Naive B cell (primary cell): ENCODE measurements at regions not wholly inside any gene's neighbourhood (a gene's known extent, or its start where the extent isn't known, plus 50 kb on each side); places are given as distances from the start of the nearest gene placed in this dataset.

Experiments used
- ATAC-seq, 2 donors: fragments of 150-1000 bp; cut with Tn5 transposase; 2 replicates each; pipeline ENCODE4 v1.10.0; 2021; ENCODE audit warnings: low read depth in 2 of 2, mild to moderate bottlenecking in 2 of 2, moderate library complexity in 2 of 2
- DNase-seq: peaks from one replicate; pipeline ENCODE4 v3.0.0; 2022
- H3K27ac Mint-ChIP-seq, 6 donors: one replicate each; pipeline ENCODE4 v1.8.0; 2020 to 2022; ENCODE audit warnings: mild to moderate bottlenecking in 6 of 6, mixed read lengths in 6 of 6, moderate library complexity in 5 of 6, inconsistent platforms in 2 of 6
- H3K27me3 Mint-ChIP-seq, 3 donors: one replicate each; pipeline ENCODE4 v1.8.0; 2021 to 2022; ENCODE audit warnings: mixed read lengths in 3 of 3, mild to moderate bottlenecking in 1 of 3
- H3K36me3 Mint-ChIP-seq, 2 donors: one replicate each; pipeline ENCODE4 v1.8.0; 2020 to 2022; ENCODE audit warnings: mixed read lengths in 2 of 2, inconsistent platforms in 1 of 2, mild to moderate bottlenecking in 1 of 2
- H3K4me1 Mint-ChIP-seq, 3 donors: one replicate each; pipeline ENCODE4 v1.8.0; 2020 to 2022; ENCODE audit warnings: mixed read lengths in 3 of 3, inconsistent platforms in 1 of 3, mild to moderate bottlenecking in 1 of 3, moderate library complexity in 1 of 3
- H3K4me3 Mint-ChIP-seq, 8 donors: one replicate each; pipeline ENCODE4 v1.8.0; 2020 to 2022; ENCODE audit warnings: mild to moderate bottlenecking in 8 of 8, mixed read lengths in 8 of 8, moderate library complexity in 8 of 8, inconsistent platforms in 2 of 8
- H3K9me3 Mint-ChIP-seq, 7 donors: one replicate each; pipeline ENCODE4 v1.8.0; 2020 to 2022; ENCODE audit warnings: mixed read lengths in 7 of 7, mild to moderate bottlenecking in 5 of 7, inconsistent platforms in 2 of 7, moderate library complexity in 1 of 7

DNA sequence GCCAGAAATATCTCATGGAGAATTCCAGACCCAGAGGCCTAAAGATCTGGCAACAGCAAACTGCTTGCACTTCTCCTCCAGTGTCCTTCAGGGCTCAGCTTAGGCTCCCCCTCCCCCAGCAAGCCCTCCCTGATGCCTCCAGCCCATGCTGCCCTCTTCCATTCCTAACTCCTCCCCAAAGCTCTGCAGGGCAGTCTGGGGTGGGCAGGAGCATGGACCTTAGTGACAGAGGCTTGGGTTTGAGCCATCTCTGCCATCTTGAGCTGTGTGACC is 436.8 kb downstream of the PTPRU start:
- Mint-ChIP-seq H3K27me3 (peaks cover 3 to 31% (median 8%) of the 10 kb centered on the region in 3 donors), H3K27ac (no peak overlapping the region), H3K4me3 (no peak overlapping the region), H3K4me1 (no peaks in the 10 kb centered on the region), H3K36me3 (no peaks in the 10 kb centered on the region), H3K9me3 (peaks cover 0 to 3% (median 0%) of the 10 kb centered on the region in 7 donors)
- no peak for ATAC-seq
- no peak for DNase-seq

DNA sequence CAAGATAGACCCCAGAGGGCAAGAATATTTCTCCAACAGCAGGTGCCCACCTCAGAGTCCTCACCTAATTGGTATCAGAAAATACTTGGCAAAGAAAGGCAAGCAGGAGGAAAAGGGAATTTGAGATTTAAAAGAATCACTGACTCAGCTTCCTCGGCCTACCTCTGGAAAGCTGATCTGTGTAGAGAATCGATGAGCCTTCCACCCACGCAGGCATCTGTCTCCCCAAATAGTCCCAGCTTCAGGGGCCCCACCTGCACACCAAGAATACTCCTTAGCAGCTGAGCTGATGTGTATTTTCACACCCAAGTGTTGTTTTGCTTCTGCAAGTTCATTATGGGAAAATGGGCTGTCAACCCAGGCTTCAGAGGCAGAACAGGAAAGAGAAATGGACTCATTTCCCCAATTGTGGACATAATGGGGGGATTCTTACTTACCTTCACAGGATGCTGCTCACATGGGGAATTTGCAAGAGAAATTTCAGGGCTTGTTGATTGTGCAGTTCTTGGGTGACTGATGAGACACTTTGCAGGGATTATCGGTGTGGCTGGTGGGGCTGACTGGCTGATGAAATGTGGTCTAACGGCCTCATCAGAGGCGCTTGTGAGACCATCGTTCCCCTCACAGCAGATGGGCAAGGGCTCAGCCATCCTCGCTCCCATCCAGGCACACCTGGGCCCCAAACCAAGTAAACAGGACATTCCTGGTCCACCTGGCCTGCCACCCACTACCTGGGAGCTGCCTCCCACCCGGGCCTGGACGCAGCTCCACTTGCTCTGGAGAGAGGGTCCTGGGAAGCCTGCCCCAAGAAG is 436.3 kb downstream of the PTPRU start:
- no peak overlapping the region for H3K4me3 Mint-ChIP-seq
- no peaks in the 10 kb centered on the region for H3K36me3 Mint-ChIP-seq
- ATAC-seq = no peak
- no peak overlapping the region for H3K27ac Mint-ChIP-seq
- H3K4me1 Mint-ChIP-seq = no peaks in the 10 kb centered on the region
- H3K9me3 Mint-ChIP-seq = peaks cover 0 to 3% (median 0%) of the 10 kb centered on the region in 7 donors
- H3K27me3 Mint-ChIP-seq = peaks cover 4 to 31% (median 10%) of the 10 kb centered on the region in 3 donors
- DNase-seq = no peak

DNA sequence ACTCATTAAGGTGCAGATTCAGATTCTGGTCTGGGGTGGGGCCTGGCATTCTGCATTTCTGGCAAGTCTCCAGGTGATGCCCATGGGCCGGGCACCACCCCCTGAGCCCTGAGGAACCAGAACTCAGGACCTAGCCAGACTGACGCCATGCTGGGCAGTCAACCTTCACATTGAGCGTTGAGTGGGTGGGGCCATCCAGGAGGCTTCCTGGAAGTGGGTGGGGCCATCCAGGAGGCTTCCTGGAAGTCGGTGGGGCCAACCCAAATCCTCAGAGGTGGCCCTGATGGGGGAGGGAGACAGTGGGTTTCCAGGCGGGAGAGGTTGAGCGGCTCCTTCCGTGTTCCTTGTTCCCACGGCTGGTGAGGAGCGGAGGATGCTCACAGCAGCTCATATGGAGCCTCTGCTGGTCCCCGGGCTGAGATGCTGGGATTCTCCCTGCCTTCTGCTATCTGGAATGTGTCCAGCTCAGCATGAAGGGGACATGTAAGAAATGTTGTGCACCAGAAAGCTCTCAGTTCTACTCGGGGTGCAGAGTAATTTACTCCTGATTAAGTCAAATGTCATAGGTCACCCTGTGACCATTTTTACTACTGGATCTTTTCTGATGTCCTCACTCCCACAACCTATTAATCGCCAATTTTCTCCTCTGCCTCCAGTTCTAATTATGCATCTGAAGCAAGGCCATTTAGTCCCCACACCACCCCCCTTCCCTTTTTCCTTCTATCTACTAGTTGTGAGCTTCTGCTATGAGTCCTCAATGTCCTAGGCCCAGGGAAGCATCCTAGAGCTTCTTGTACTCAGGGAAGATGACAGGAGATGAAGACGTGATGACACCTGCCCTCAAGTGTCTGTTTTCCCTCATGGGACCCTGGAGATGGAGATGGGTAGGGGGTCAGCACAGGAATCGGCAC is 435.4 kb downstream of the PTPRU start:
- Mint-ChIP-seq H3K27me3 (peaks cover 13 to 35% (median 19%) of the 10 kb centered on the region in 3 donors), H3K36me3 (no peaks in the 10 kb centered on the region), H3K4me3 (no peak overlapping the region), H3K9me3 (peaks cover 0 to 3% (median 0%) of the 10 kb centered on the region in 7 donors), H3K27ac (no peak overlapping the region), H3K4me1 (no peaks in the 10 kb centered on the region)
- ATAC-seq (no peak), DNase-seq (no peak)

DNA sequence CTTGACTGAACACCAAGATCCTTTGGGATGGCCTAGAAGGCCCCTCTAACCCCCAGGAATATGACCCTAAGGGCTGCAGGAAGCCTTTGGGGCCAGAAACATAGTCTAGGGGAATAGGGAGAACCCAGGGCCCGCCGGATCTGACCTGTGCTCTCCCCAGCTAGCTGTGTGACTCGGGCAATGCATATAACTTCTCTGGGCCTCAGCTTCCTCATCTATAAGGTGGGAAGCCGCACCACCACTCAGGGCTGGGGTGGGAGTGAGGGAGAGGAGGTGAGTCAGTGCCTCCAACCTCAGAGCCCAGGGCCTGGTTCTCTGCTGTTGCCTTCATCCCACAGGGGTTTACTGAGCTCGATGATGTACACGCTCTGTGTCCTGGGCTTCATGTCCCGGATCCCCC is 434.4 kb downstream of the PTPRU start:
- H3K36me3 Mint-ChIP-seq = no peaks in the 10 kb centered on the region
- H3K4me3 Mint-ChIP-seq = no peak overlapping the region
- peaks cover 13 to 44% (median 28%) of the 10 kb centered on the region in 3 donors for H3K27me3 Mint-ChIP-seq
- no peaks in the 10 kb centered on the region for H3K4me1 Mint-ChIP-seq
- DNase-seq (no peak), ATAC-seq (no peak)
- H3K9me3 Mint-ChIP-seq = peaks cover 0 to 3% (median 0%) of the 10 kb centered on the region in 7 donors
- H3K27ac Mint-ChIP-seq = no peak overlapping the region

DNA sequence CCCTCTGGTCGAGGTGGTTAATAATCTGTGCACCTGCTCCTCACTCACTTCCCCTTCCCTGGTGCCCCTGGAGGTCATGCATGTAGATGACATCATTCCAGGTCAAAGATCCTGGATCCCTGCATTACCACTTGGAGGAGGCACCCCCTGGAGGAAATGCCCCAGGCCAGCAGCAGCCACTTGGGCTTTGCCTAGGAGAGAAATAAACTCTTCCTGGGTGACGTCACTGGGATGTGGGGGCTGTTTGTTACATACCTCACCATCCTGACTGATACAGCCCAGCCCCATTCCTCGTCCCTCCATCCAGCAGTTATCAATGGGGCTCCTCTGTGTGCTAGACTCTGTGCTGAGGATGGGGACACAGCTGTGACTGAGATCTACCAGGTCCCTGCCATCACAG is 433.6 kb downstream of the PTPRU start:
- no peaks in the 10 kb centered on the region for H3K36me3 Mint-ChIP-seq
- no peaks in the 10 kb centered on the region for H3K4me1 Mint-ChIP-seq
- DNase-seq (no peak), ATAC-seq (no peak)
- H3K9me3 Mint-ChIP-seq = peaks cover 0 to 2% (median 0%) of the 10 kb centered on the region in 7 donors
- H3K4me3 Mint-ChIP-seq = no peak overlapping the region
- H3K27me3 Mint-ChIP-seq = peaks cover 20 to 52% (median 37%) of the 10 kb centered on the region in 3 donors
- no peak overlapping the region for H3K27ac Mint-ChIP-seq

DNA sequence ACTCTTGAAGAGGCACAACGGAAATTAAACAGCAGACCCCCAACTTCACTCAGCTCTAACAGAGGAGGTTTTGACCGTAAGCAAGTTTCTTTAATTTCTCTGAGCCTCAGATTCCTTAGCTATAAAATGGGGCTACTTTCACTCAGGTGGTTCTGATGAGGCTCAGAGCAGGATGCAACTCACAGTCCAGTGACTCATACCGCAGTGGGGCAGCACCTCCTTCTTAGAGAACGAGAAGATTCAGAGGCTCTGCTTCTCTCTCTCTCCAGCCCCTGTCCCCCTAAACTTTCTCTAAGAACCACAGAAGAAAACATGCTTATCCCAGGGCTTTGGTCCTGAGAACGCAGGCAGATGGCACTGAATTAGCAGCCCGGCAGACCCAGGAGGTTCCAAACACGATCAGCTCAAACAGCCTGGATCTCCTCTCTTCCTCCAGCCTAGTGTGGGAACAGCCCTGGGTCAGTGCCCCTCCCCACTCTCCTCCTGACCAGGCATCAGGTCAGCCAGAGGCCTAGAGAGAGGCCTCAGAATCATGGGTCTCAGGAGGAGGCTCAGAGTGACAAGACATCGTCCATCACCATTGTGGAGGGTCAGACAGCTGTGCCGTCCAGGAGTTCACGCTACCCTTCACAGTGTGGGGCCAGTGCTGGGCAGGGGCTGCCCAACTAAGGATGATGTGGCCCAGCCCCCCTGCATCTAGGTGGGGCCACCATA is 433.0 kb downstream of the PTPRU start:
- ATAC-seq = no peak
- H3K27ac Mint-ChIP-seq = no peak overlapping the region
- no peak overlapping the region for H3K4me3 Mint-ChIP-seq
- no peak for DNase-seq
- H3K9me3 Mint-ChIP-seq = peaks cover 0 to 2% (median 0%) of the 10 kb centered on the region in 7 donors
- no peaks in the 10 kb centered on the region for H3K36me3 Mint-ChIP-seq
- H3K4me1 Mint-ChIP-seq = no peaks in the 10 kb centered on the region
- H3K27me3 Mint-ChIP-seq = peaks cover 25 to 58% (median 43%) of the 10 kb centered on the region in 3 donors

DNA sequence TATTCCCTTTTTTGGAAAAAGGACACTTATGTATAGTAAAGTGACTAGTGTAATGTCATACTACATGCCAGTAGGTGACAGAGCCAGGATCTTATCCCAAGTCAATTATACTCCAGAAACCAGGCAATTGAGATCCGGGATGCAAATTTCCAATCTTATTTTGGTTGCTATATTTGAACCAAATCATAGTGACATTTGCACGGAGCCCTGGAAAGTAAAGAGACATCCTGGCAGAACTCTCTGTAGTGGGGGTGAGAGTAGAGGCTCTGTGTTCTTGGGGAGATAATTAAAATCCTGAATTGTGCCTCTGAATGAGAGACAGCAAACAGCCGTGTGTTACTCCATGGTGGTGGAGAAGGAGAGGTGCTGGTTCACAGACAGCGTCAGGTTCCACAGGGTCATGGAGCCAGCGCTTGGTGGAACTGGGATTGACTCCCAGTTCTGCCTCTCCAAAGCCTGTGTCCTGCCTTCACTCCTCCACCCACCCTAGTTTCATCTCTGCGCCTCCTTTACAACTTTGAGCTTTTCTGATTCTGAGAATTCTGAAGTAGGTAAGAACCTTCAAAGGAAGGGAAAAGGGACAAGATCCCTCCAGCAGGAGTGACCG is 432.3 kb downstream of the PTPRU start:
- Mint-ChIP-seq H3K27ac (no peak overlapping the region), H3K27me3 (peaks cover 29 to 61% (median 46%) of the 10 kb centered on the region in 3 donors), H3K4me1 (no peaks in the 10 kb centered on the region), H3K36me3 (no peaks in the 10 kb centered on the region), H3K4me3 (no peak overlapping the region), H3K9me3 (peaks cover 0 to 2% (median 0%) of the 10 kb centered on the region in 7 donors)
- ATAC-seq (no peak), DNase-seq (no peak)

DNA sequence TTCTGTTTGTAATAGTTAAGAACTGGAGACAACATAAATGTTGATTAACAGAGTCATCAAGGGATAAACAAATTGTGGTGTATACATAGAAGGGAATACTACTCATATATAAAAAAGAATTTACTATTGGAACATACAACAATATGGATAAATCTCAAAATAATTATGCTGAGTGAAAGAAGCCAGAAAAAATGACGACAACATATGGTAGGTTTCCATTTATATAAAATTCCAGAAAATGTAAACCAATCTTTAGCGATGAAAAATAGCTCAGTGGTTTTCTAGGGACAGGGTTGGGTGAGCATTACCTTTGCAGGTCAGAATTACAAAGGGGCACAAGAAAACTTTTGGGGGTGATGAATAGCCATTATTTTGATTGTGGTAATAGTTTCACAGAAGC is 431.6 kb downstream of the PTPRU start:
- Mint-ChIP-seq H3K27ac (no peak overlapping the region), H3K4me3 (no peak overlapping the region), H3K36me3 (no peaks in the 10 kb centered on the region), H3K4me1 (no peaks in the 10 kb centered on the region), H3K9me3 (peaks cover 0 to 7% (median 4%) of the 10 kb centered on the region in 7 donors), H3K27me3 (peaks cover 29 to 65% (median 46%) of the 10 kb centered on the region in 3 donors)
- ATAC-seq (no peak), DNase-seq (no peak)

DNA sequence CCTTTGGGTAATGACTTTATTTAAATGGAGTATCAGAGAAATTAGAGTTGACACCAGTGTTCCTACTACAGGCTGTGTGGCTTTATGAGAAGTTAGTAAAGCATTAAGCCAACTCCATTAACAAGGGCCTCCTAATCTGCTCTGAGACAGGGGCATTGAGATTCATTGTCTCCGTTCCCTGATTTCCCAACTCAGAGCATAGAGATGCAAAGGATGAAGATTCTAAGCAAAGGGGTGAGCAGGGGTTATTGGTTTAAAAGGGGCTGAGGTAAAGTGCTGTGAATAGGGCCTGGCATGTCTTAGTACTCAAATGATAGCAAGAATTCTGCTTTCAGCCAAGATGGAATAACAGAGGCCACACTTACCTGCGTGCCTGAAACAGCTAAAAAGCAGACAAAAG is 428.4 kb downstream of the PTPRU start:
- Mint-ChIP-seq H3K36me3 (peaks cover 0 to 8% of the 10 kb centered on the region in 2 donors), H3K4me3 (no peak overlapping the region), H3K27me3 (peaks cover 29 to 71% (median 55%) of the 10 kb centered on the region in 3 donors), H3K4me1 (no peaks in the 10 kb centered on the region), H3K9me3 (peaks cover 4 to 36% (median 21%) of the 10 kb centered on the region in 7 donors), H3K27ac (peak overlapping the region in 1 of 6 donors; percentile 17)
- ATAC-seq (no peak), DNase-seq (no peak)

DNA sequence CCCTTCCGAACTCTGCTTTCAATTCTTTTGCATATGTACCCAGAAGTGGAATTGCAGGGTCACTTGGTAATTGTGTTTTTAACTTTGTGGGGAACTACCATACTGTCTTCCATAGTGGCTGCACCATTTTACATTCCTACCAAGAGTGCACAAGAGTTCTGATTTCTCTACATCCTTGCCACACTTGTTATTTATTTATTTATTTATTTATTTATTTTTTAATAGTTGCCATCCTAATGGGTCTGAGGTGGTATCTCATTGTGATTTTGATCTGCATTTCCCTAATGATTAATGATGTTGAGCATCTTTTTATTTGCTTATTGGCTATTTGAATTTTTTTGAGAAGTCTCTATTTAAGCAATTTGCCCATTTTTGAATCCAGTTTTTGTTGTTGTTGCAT is 422.4 kb downstream of the PTPRU start:
- Mint-ChIP-seq H3K9me3 (peaks cover 5 to 60% (median 30%) of the 10 kb centered on the region in 7 donors), H3K4me3 (no peak overlapping the region), H3K36me3 (peaks cover 0 to 8% of the 10 kb centered on the region in 2 donors), H3K4me1 (no peaks in the 10 kb centered on the region), H3K27me3 (peaks cover 8 to 35% (median 29%) of the 10 kb centered on the region in 3 donors), H3K27ac (no peak overlapping the region)
- no peak for DNase-seq
- ATAC-seq = no peak

DNA sequence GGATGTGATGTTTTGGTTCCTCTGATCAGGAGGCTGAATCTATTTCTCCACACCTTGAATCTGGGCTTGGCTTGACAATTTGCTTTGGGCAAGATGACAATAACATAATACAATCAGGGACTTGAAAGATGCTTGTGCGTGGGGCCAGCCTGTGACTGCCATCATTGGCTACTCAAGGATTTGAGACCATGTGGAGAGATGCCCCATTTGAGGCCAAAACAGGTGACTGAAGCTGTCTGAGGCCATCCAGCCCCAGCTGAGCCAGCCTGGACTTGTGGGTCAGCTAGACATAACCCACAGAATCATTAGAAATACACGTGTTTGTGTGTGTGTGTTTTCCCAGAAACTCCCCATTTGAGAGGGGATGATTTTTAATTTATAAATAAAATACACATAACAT is 421.5 kb downstream of the PTPRU start:
- ATAC-seq (no peak), DNase-seq (no peak)
- peaks cover 5 to 52% (median 25%) of the 10 kb centered on the region in 7 donors for H3K9me3 Mint-ChIP-seq
- no peak overlapping the region for H3K4me3 Mint-ChIP-seq
- no peak overlapping the region for H3K27ac Mint-ChIP-seq
- peaks cover 8 to 35% (median 33%) of the 10 kb centered on the region in 3 donors for H3K27me3 Mint-ChIP-seq
- H3K4me1 Mint-ChIP-seq = no peaks in the 10 kb centered on the region
- peaks cover 0 to 8% of the 10 kb centered on the region in 2 donors for H3K36me3 Mint-ChIP-seq

DNA sequence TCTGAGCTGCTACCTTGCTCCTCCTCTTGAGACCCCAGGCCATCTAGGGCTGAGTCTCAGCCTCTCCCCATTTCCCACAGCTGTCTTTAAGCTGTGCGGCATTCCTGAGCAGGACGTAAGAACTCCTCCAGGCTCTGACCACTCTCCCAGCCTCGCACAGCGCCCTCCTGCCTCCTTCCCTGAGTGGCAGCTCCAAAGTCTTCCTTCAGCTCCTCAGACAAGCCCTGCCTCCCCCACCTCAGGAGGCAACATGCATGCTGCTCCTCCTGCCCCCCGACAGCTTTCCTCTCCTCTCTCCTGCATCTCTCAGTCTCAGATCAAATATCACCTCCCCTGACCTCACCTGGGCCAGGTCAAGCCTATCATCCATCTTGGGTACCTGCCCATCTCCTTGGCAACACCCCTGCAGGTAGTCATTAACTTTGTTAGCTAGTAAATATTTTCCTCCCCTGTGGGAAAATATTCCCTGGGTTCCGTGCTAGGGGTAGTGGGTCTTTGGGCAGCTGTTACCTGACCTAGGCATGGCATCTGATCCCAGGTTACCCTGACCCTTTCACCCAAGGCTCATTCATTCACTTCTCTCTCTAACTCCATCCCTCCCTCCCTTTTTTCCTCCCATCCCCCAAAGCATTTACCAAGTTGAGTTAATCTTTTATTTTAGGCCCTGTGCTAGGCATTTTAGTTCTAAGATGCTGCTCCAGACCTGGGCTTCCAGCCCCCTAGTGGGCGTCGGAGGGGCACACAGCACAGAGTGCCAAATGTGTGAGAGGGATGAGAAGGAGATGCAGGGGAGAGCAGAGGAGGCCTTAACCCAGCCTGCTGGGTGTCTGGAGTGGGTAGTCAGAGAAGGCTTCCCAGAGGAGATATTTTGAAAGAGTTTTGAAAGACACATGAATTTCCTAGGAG is 419.9 kb downstream of the PTPRU start:
- no peak for DNase-seq
- no peak overlapping the region for H3K4me3 Mint-ChIP-seq
- H3K27ac Mint-ChIP-seq = peak overlapping the region in 1 of 6 donors; percentile 89
- H3K9me3 Mint-ChIP-seq = peaks cover 1 to 39% (median 18%) of the 10 kb centered on the region in 7 donors
- ATAC-seq = no peak
- H3K36me3 Mint-ChIP-seq = no peaks in the 10 kb centered on the region
- peaks cover 13 to 26% (median 24%) of the 10 kb centered on the region in 3 donors for H3K27me3 Mint-ChIP-seq
- no peaks in the 10 kb centered on the region for H3K4me1 Mint-ChIP-seq
